ENCODE measurements at regions not wholly inside any gene's neighbourhood (a gene's known extent, or its start where the extent isn't known, plus 50 kb on each side); places are given as distances from the start of the nearest gene placed in this dataset.

GRCh38 chr18:56076723-56077122 is 488.7 kb upstream of the TCF4 start:
- TF ChIP-seq CTCF (IDR thresholded peaks at IDR 0.05) (no peak), POLR2AphosphoS5 (IDR thresholded peaks at IDR 0.05) (no peak), POLR2A (IDR thresholded peaks at IDR 0.05; ENCODE audit: low read depth) (no peak), EP300 (IDR thresholded peaks at IDR 0.05) (no peak)
